ENCODE measurements at regions not wholly inside any gene's neighbourhood (a gene's known extent, or its start where the extent isn't known, plus 50 kb on each side); places are given as distances from the start of the nearest gene placed in this dataset.

DNA sequence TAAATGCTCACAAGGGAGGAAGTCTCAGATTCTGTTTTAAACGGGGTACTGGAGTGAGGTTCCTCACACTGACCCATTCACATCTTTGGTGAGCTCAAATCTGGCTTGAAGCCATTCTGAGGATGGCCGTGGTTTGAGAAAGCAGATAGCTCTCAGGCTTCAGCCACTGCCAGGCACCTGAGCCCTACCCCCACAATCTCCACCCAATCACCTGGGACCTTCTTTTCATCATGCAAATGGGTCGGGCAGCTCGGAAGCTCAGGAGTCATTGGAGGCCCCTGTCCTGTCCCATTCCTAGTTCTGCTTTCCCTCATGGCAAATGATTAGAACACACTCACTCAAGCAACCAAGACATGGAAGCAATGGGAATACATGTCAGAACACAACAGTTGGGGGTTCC lies 141.4 kb upstream of the ETS2 start:
- H3K9ac ChIP-seq = no peak overlapping the region
- H3K27ac ChIP-seq = no peak overlapping the region
- no peaks in the 10 kb centered on the region for H3K79me2 ChIP-seq (ENCODE audit: insufficient read depth, low read depth)
- H4K20me1 ChIP-seq (ENCODE audit: insufficient read depth) = no peaks in the 10 kb centered on the region
- no peaks in the 10 kb centered on the region for H3K4me1 ChIP-seq (ENCODE audit: low read depth, poor library complexity, severe bottlenecking)
- TF ChIP-seq, protein P1, sequence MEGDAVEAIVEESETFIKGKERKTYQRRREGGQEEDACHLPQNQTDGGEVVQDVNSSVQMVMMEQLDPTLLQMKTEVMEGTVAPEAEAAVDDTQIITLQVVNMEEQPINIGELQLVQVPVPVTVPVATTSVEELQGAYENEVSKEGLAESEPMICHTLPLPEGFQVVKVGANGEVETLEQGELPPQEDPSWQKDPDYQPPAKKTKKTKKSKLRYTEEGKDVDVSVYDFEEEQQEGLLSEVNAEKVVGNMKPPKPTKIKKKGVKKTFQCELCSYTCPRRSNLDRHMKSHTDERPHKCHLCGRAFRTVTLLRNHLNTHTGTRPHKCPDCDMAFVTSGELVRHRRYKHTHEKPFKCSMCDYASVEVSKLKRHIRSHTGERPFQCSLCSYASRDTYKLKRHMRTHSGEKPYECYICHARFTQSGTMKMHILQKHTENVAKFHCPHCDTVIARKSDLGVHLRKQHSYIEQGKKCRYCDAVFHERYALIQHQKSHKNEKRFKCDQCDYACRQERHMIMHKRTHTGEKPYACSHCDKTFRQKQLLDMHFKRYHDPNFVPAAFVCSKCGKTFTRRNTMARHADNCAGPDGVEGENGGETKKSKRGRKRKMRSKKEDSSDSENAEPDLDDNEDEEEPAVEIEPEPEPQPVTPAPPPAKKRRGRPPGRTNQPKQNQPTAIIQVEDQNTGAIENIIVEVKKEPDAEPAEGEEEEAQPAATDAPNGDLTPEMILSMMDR (conservative IDR thresholded peaks at IDR 0.05; ENCODE audit: low read depth, low read length) = no peak
- no peaks in the 10 kb centered on the region for H3K27me3 ChIP-seq (ENCODE audit: insufficient read depth, low read depth)
- H2AFZ ChIP-seq (ENCODE audit: low read depth) = no peak overlapping the region
- H3K4me3 ChIP-seq (IDR thresholded peaks at IDR 0.05; ENCODE audit: insufficient read depth, low read depth, low read length) = no peak overlapping the region
- H3K4me2 ChIP-seq = no peak overlapping the region
- H3K36me3 ChIP-seq (ENCODE audit: insufficient read depth) = no peaks in the 10 kb centered on the region

DNA sequence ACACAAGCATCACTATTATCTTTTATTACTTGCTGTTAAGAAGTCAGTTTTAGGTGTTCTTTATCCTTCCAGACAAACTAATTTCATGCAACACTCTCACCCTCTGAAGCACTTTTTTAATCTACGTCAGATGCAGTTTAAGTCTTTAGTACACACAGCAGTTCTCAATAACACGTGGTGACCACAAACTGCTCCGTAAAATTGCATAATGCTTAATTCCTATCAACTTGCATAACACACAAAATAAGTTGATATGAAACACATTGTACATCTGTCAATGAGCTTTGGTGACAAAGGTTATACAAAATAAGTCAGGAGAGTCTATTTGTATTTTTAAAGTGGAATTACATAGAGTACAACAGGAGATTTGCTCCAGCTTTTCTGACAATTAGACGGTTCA lies 140.9 kb upstream of the ETS2 start:
- TF ChIP-seq, protein P1 (conservative IDR thresholded peaks at IDR 0.05; ENCODE audit: low read depth, low read length) = no peak
- H2AFZ ChIP-seq (ENCODE audit: low read depth) = no peak overlapping the region
- no peaks in the 10 kb centered on the region for H3K27me3 ChIP-seq (ENCODE audit: insufficient read depth, low read depth)
- no peak overlapping the region for H3K9ac ChIP-seq
- H3K4me1 ChIP-seq (ENCODE audit: low read depth, poor library complexity, severe bottlenecking) = no peaks in the 10 kb centered on the region
- no peaks in the 10 kb centered on the region for H3K36me3 ChIP-seq (ENCODE audit: insufficient read depth)
- H3K4me2 ChIP-seq = no peak overlapping the region
- no peaks in the 10 kb centered on the region for H3K79me2 ChIP-seq (ENCODE audit: insufficient read depth, low read depth)
- no peaks in the 10 kb centered on the region for H4K20me1 ChIP-seq (ENCODE audit: insufficient read depth)
- H3K27ac ChIP-seq = no peak overlapping the region
- no peak overlapping the region for H3K4me3 ChIP-seq (IDR thresholded peaks at IDR 0.05; ENCODE audit: insufficient read depth, low read depth, low read length)

DNA sequence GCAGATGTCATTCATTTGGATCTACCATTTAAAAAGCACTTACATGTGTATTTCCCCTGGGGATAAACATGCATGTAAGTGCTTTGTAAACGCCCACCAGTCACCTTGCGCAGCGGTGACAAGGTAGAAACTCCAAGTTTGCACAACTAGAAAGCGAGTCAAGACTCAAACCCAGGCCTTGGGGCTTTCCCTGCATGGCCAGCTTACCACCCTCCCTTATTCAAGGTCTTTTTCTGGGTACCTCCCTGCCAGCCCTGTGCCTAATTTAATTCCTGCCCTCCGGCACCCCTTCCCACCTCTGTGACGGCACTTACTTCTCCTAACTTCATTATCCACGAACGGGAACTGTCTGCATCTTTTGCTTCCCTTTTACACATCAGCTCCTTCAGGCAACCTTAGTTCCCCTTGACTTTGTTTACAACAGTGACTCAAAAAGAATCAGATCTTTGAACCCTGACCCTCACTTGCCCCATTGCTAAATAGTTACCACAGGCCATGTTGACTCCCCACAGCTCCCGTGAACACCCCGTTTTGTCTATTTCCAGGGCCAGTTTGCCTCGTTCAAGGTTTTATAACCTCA lies 138.3 kb upstream of the ETS2 start:
- H3K27me3 ChIP-seq (ENCODE audit: insufficient read depth, low read depth) = no peaks in the 10 kb centered on the region
- no peak overlapping the region for H3K27ac ChIP-seq
- H3K79me2 ChIP-seq (ENCODE audit: insufficient read depth, low read depth) = no peaks in the 10 kb centered on the region

DNA sequence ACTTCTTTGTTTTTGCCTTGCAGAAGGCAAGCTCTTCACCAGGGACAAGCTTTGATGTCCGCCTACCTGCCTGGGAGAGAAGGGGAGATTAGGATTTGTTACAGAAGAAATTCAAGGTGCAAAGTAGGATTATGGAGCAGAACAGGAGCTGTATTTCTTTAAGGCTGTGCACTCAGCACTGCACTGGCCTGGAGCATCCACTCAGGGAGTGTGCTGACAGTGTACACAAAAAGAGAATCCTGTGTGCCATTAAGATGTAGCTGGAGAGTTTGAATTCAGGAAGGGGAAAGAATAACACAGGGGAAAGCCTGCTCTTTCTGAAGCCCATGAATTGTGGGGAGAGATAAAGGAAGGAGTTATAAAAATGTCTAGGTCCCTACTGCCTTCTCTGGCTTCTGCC lies 137.7 kb upstream of the ETS2 start:
- no peaks in the 10 kb centered on the region for H3K27me3 ChIP-seq (ENCODE audit: insufficient read depth, low read depth)
- no peaks in the 10 kb centered on the region for H3K36me3 ChIP-seq (ENCODE audit: insufficient read depth)

More for the DNA sequence above, 138.3 kb upstream of the ETS2 start:
- no peak overlapping the region for H3K4me3 ChIP-seq (IDR thresholded peaks at IDR 0.05; ENCODE audit: insufficient read depth, low read depth, low read length)
- TF ChIP-seq, protein P1 (conservative IDR thresholded peaks at IDR 0.05; ENCODE audit: low read depth, low read length) = no peak
- H2AFZ ChIP-seq (ENCODE audit: low read depth) = no peak overlapping the region
- H3K9ac ChIP-seq = no peak overlapping the region
- no peak overlapping the region for H3K4me2 ChIP-seq
- no peaks in the 10 kb centered on the region for H3K4me1 ChIP-seq (ENCODE audit: low read depth, poor library complexity, severe bottlenecking)
- no peaks in the 10 kb centered on the region for H3K36me3 ChIP-seq (ENCODE audit: insufficient read depth)
- H4K20me1 ChIP-seq (ENCODE audit: insufficient read depth) = no peaks in the 10 kb centered on the region

More for the DNA sequence above, 137.7 kb upstream of the ETS2 start:
- Histone ChIP-seq H3K4me2 (no peak overlapping the region), H3K4me3 (IDR thresholded peaks at IDR 0.05; ENCODE audit: insufficient read depth, low read depth, low read length) (no peak overlapping the region), H3K4me1 (ENCODE audit: low read depth, poor library complexity, severe bottlenecking) (no peaks in the 10 kb centered on the region), H3K79me2 (ENCODE audit: insufficient read depth, low read depth) (no peaks in the 10 kb centered on the region), H3K9ac (no peak overlapping the region), H3K27ac (no peak overlapping the region), H4K20me1 (ENCODE audit: insufficient read depth) (no peaks in the 10 kb centered on the region), H2AFZ (ENCODE audit: low read depth) (no peak overlapping the region)
- TF ChIP-seq, protein P1 (conservative IDR thresholded peaks at IDR 0.05; ENCODE audit: low read depth, low read length) = no peak

All from KMS-11 (cell line).